HG03196 (cell line): ENCODE measurements at regions not wholly inside any gene's neighbourhood (a gene's known extent, or its start where the extent isn't known, plus 50 kb on each side); places are given as distances from the start of the nearest gene placed in this dataset.

Experiments
- ATAC-seq: cut with Tn5 transposase; IDR thresholded peaks from one replicate; pipeline ENCODE4 v1.9.1; 2021; ENCODE audit not compliant: unreplicated experiment

GRCh38 chr3:14334936-14335335 is 67.5 kb upstream of the SLC6A6 start:
- no peak for ATAC-seq

DNA sequence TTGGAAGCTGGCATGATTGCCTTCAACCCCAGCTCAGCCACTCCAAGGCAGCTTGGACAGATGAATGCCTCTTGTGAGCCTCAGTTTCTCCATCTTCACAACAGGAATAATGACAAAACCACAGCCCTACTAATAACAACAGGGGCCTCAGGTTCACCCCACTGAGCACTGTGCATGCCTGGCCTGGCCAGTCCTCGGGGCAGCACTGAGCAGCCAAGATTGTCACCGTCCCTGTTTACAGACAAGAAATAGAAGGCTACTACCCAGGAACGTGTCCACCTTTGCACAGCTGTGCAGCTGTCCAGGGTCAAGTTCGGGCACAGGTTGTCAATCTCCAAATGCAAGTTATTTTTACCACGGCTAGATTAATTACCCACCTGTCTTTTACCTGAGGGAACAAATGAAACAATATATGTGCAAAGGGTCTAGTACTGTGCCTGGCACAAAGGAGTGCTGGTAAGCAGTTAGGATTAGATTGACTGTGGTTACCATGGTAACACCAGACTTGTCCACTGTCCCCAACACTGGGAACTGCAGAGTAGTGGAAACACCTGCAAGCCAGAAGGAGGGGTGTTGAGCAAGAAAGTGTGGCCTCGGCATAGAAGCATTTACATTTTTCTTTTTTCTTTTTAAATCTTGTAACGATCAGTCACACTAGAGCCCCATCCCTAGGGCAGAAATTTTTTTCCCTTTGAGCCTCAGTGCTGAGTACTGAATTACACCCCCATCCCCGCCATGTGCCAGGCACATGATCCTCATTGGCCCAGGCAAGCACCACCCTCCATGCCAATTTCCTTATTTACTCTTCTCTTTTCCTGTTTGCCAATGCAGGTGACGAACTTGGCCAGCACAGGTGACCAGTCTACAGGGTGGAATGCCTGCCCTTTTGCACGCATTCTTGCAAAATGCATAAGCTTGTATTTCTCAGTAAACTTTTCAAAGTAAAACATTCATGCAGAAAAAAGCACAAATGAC is 66.3 kb upstream of the SLC6A6 start:
- ATAC-seq = no peak

GRCh38 chr3:14336749-14337598 is 65.4 kb upstream of the SLC6A6 start:
- ATAC-seq = no peak

GRCh38 chr3:14337828-14338227 is 64.6 kb upstream of the SLC6A6 start:
- no peak for ATAC-seq

DNA sequence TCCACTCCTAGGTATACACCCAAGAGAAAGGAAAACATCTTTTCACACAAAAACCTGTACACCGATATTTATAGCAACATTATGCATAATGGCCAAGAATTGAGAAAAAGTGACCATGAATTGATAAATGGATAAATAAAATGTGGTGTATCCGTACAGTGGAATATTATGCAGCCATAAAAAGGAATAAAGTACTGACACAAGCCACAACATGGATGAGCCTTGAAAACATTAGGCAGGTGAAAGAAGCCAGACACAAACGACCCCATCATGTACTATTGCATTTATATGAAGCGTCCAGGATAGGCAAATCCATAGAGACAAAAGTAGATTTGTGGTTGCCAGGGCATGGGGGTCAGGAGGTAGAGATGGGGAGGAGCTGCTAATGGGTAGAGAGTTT is 64.2 kb upstream of the SLC6A6 start:
- no peak for ATAC-seq

- no peak for ATAC-seq
Measured at GRCh38 chr3:14338898-14339458, 63.4 kb upstream of the SLC6A6 start.

DNA sequence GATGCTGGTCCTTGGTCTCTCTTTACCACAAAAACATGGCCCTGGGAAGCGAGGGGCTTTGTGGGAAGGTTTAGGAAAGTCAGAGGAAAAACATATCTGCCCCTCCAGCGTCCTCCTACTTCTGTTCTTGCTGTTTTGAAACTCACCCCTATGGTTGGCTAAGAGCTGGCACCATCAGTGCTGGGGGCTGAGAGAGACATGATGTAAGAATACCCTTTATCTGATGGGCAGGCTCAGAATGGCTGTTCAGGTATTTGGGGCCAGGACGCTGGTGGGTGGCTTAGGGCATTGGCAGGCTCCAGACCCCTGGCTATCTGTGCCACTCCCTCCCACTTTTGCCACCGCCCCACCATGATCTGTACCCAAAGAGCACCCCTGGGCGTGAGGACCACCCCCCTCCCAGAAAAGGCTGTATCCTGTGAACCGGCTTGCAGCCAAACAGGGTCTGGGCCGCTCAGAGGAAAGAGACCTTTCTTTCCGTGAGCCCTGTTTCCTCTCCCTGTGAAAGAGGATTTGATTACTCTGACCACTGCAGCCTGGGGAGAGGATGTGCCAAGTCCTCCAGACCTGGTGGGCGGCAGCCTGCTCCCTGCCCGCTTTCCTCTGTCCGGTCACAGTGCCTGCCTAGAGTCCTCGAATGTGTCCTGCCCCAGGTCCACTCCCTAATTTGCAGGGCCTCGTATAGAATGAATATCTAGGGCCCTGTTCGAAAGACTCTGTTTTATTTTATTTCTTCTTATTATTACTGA is 61.3 kb upstream of the SLC6A6 start:
- ATAC-seq = no peak

DNA sequence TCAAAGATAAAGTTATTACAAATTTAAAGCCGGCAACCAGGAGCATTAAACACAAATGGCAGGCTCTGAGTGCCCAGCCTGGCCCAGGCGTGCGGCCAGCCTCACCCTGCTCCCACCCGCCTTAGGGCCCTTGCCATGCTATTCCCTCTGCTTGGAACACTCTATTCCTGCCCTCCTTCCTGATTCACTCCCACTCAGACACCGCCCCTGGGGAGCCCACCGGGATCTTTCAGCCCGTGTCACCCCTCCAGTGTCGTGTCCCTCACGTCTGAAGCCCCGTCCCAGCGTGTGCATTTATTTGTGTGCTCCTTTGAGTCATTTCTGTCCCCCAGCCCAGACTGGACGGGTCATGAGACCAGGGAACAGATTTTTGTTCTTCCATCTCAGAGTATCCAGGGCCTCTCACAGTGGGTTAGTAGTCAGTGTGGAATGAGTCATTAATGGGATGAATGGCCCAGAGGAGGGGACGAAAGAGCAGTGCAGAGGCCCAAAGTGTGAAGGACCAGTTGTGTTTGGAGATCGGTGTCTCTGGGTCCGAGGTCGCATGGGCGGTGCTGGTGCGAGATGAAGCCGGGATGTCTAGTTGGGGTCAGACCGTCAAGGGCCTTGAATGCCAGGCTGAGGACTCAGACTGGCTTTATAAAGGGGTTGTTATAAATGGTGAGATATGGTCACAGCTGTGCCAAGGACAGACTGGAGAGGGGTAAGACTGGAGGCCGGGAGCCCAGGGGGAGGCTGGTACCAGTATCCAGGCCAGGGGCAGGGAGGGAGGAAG is 58.9 kb upstream of the SLC6A6 start:
- no peak for ATAC-seq

DNA sequence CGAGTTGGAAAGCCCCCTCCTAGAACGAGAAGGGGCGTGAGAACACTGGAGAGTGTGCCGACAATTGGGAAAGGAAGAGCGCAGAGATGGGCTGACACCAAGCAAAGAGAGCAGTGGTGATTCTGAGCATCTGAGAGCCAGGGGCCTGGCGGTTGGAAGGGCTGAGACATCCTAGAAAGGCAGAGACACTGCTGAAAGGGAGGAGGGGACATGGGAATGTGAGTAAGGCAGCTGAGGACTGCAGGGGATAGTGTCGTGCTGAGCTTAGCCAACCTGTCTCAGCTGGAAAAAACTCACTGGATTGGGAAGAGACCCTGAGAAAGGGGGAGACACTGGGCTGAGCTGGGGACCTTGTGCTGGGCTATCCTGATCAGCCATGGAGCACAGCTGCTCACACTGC is 58.1 kb upstream of the SLC6A6 start:
- no peak for ATAC-seq

DNA sequence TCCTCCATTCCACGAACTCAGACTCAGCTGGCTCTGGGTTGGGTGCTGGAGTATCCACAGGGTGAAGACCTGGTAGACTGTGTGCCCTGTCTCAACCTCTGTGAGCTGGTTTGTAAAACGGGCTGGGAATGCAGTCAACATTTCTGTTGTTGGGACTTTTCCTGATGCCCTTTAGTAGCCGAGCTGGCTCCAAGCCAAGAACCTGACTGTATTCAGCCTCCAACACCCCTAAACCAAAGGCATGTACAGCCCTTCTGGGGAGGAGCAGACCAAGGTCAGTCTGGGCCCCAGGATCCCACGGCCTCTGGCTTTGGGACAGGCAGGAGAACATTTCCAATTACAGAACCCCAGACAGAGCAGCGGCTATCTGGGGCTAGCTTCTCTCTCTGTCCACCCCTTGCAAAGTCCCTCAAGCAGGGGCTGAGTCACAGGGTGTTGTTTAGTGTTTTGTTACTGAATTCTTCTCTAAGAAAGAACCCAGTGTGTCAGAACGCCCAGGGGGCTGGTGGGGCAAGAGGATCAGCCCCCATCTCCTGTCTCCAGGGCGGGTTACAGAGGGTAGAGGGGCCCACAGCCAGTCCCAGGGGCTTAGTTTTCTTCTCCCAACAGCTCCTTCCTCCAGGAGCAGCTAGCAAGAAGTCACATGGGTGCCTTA is 56.8 kb upstream of the SLC6A6 start:
- no peak for ATAC-seq

GRCh38 chr3:14346191-14346590 is 56.2 kb upstream of the SLC6A6 start:
- ATAC-seq = no peak

GRCh38 chr3:14346642-14347041 is 55.8 kb upstream of the SLC6A6 start:
- no peak for ATAC-seq

- no peak for ATAC-seq
Measured at GRCh38 chr3:14347110-14347509, 55.3 kb upstream of the SLC6A6 start.

GRCh38 chr3:14351617-14352001 is 50.8 kb upstream of the SLC6A6 start:
- ATAC-seq = no peak

GRCh38 chr3:14352002-14352627 is 50.3 kb upstream of the SLC6A6 start:
- ATAC-seq = no peak
